HG02852 (cell line): ENCODE measurements at regions not wholly inside any gene's neighbourhood (a gene's known extent, or its start where the extent isn't known, plus 50 kb on each side); places are given as distances from the start of the nearest gene placed in this dataset.

Source experiments
- ATAC-seq: cut with Tn5 transposase; IDR thresholded peaks from one replicate; pipeline ENCODE4 v1.9.1; 2021; ENCODE audit warnings: mild to moderate bottlenecking, moderate library complexity; ENCODE audit not compliant: unreplicated experiment

- no peak for ATAC-seq
Measured at GRCh38 chr3:95401693-95402092, 1338.8 kb downstream of the NSUN3 start.

DNA sequence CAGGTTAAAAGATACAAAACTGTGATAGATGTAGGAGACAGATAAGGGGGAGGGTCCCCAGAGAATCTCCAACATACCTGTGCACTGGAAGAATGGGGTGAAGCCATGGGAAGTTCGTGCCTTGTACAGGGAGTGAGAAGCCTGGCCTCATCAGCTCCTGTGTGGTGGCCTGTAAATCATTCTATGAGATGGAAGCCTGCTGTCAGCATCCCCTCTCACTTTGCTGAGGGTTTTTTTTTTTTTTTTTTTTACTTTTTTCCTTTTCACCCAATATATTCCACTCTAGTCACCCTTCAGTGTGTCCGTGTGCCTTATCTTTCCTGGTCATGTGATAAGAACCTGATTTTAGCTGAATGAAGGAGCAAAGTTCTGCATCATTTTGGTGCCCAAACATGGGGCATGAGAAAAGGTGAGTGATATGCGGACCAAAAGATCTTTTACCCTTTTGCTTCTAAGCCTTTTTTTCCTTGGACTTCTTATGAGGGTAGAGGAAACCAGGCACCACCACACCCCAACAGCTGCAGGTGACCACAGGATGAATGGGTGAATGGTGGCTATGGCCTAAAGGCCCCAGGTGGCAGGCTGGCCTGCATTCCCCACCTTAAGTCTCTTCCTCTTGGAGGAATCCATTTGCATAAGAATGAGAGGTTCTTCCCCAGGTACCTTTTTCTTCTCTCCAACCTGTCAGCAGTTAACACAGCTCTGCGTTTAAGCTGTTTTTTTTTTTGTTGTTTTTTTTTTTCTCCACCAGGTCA is 1345.0 kb downstream of the NSUN3 start:
- ATAC-seq: no peak

- no peak for ATAC-seq
Measured at GRCh38 chr3:95408464-95408862, 1345.6 kb downstream of the NSUN3 start.

DNA sequence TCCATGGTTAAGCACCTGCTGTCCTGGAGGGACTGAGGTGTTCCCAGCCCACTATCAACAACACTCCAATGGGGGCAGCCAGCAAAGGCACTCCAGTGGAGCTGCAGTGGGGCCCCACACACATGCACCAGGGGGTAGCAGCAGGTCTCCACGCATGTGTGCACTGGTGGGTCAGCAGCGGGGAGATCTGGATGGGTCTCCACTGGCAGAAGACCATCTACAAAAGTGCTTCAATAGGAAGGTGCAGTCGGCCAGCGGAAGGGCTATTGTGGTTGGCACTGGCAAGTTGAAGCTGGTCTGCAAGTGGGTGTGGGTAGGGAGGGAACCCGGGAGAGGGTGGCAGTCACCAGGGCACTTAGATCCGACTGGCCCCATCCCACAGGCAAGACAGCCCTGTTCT is 1355.4 kb downstream of the NSUN3 start:
- ATAC-seq: no peak

DNA sequence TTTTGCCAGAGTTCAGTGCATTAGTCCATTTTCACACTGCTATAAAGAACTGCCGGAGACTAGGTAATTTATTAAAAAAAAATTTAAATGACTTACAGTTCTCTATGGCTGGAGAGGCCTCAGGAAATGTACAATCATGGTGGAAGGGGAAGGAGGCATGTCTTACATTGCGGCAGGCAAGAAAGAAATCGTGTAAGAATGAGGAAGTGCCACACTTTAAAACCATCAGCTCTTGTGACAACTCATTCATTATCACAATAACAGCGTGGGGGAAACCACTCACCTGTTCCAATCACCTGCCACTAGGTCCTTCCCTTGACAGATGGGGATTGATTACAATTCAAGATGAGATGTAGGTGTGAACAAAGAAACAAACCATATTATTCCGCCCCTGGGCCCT is 1361.4 kb downstream of the NSUN3 start:
- ATAC-seq: no peak

- ATAC-seq: no peak
Measured at GRCh38 chr3:95434491-95434890, 1371.6 kb downstream of the NSUN3 start.

- no peak for ATAC-seq
Measured at GRCh38 chr3:95437409-95437808, 1374.5 kb downstream of the NSUN3 start.

- ATAC-seq: no peak
Measured at GRCh38 chr3:95438274-95438673, 1375.4 kb downstream of the NSUN3 start.

DNA sequence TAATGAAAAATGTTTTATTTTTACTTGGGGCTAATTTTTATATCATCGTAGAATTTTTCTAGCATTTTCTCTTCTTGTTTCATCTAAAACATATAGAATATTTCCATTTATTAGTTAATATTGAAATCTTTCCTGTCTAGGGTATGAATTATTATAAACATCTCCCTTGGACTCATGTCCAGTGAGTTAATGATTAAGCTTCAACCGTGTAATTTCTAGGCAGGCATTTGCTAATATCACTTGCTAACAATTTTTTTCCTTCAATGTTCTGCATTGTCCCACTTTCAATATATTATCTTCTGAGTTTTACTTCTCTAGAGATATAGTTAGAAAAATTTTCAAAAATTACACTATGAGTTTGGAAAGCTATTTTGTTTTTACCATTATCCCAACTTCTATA is 1371.6 kb upstream of the EPHA6 start:
- no peak for ATAC-seq

DNA sequence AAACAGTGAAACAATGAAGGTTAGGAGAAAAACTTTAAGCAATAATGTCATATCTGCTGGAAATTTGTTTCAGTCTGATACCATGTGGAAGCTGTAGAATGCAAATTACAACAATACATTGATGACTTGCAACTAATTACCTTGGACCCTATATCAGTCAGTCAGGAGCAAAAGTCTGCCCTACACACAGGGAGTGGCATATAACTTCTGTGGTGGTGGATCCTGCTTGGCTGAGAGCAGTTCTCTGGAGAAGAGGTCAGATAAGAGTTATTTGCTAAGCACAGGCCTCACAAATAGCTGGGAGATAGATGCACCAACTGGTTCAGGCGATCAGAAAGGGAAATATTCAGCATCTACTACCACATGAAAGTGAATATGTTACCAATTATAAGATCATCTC is 1364.6 kb upstream of the EPHA6 start:
- ATAC-seq: no peak

GRCh38 chr3:95453242-95453641 is 1361.2 kb upstream of the EPHA6 start:
- no peak for ATAC-seq

DNA sequence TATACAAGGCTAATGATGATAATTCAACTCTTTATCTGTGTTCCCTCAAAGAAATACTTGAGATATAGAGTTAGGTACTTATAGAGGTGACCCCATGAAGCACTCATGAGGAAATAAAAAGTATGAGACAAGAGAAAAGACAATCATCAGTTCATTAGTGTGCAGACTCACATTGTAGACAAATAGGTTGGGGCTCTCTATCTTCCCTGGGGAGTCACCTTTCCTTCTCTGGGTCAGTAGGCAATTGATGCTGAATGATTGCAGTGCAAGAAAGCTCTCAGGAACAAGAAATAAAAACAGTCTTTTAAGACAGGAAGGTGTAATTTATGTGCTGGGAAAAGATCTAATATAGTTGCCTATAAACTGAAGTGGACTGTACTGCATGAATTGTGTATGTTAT is 1357.6 kb upstream of the EPHA6 start:
- no peak for ATAC-seq

DNA sequence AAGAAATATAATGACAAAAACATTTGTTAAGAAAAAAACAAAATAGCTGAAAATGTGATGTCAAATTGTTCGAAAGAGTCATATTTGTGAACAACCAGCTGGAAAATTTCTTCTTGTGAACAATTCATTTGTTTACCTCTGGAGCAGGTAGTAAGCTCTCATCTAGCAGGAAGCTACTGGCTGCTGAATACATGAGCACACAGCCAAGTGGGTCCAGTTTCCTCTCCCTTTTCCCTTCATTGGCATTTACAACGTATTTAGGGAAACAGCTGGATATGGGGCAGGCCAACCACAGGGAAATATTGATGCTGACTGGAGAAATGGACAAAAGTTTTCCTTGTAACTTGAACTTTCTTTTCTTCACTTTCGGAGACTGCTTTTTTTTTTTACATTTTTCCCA is 1354.7 kb upstream of the EPHA6 start:
- no peak for ATAC-seq

DNA sequence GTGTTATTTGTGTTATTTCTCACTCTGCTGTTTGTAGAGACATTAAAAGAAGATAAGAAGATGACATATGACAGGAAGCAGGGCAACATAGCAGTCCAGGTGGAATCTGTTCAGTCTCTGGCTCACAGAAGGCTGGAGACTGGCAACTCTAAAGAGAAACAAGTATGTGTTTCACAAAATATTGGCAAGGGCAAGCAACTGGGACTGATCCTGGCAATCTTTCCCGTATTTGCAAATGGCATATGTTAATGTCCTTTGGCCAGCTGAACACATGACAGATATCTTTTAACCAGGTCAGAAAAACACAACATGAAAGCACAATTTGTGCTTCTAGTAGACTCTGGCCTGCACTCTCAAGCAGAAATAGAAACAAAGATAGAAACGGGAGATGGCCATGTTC is 1354.1 kb upstream of the EPHA6 start:
- no peak for ATAC-seq

- ATAC-seq: no peak
Measured at GRCh38 chr3:95462161-95462560, 1352.2 kb upstream of the EPHA6 start.

GRCh38 chr3:95464346-95464745 is 1350.0 kb upstream of the EPHA6 start:
- no peak for ATAC-seq

- no peak for ATAC-seq
Measured at GRCh38 chr3:95468331-95468730, 1346.1 kb upstream of the EPHA6 start.

DNA sequence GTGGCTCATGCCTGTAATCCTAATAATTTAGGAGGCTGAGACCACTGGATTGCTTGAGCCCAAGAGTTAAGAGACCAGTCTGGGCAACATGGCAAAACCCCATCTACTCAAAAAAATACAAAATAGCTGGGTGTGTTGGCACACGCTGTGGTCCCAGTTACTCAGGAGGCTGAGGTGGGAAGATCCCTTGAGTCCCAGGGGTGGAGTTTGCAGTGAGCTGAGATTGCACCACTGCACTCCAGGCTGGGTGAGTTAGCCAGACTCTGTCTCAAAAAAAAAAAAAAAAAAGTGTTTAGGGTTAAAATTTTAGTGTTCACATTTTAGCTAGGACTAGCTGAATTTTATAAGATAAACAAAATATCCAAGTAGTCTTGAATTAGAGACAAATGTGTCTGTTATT is 1340.1 kb upstream of the EPHA6 start:
- no peak for ATAC-seq

GRCh38 chr3:95476534-95476933 is 1337.9 kb upstream of the EPHA6 start:
- ATAC-seq: no peak

DNA sequence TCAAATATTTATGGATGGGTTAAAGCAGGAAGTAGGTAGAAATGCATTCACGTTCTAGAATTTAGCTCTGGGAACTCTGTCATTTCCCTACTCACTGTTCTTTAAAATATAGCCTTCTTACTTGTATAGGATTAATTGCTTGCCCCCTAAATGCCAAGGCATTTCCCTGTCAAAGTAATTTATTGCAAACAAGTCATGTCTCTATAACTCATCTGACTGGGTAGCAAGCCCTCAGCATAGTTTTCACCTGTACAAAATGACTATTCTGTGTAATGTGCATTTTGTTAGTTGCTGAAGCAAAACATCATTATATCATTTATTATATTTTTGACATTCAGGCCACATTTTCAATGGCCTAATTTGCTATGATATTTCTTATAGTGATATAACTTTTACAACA is 1308.2 kb upstream of the EPHA6 start:
- no peak for ATAC-seq

DNA sequence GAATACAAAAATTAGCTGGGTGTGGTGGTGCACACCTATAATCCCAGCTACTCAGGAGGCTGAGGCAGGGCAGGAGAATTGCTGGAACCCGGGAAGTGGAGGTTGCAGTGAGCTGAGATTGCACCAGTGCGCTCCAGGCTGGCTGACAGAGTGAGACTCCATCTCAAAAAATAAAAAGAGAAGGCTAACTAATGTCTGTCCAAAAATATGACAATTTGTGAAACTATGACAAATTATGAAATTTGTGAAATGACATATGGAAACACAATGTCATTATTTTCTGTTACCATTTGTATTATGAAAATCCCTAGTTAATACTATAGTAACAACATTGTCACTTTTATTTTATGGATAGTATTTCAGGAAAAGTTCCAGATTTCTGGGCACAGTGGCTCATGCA is 1306.3 kb upstream of the EPHA6 start:
- peak; percentile 50 for ATAC-seq

DNA sequence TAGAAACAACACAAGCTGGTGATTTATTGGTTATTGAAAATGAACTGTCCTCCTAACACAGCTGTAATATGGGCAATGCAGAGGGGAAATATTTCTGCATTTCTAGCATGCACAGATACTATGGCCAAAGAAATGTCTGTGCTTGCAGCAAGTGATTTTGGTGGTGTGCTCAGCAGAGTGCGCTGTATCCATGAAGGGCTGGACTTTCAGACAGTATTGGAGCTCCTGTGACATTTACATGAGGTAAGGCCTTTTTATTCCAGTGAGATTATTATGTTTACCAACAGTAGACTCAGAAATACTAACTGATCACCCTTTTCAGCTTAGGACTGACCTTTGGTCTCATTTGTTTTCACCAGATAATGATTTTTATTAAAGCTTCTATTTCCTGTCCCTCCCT is 1302.6 kb upstream of the EPHA6 start:
- no peak for ATAC-seq

DNA sequence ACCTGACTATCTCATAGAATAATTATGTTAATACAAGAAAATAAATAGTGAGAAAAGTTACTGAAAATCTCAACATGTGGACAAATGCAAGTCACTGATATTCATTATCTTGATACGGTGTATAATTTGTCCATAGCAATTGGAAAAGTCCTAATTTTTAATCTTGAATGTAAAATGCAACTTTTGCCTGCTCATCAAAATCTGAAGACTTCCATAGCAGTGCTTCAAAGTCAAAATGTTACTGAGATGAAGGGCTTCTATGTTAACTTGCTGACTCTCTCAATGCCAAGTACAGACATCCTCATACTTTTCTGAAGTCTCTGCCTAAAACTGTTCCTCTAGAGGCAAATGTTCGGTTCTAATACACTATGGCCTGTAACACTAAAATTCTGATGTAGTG is 1300.1 kb upstream of the EPHA6 start:
- ATAC-seq: no peak
